HCT116 (cell line): ENCODE measurements at regions not wholly inside any gene's neighbourhood (a gene's known extent, or its start where the extent isn't known, plus 50 kb on each side); places are given as distances from the start of the nearest gene placed in this dataset.

Source experiments
- ATAC-seq: fragments of 200-7000 bp; cut with Tn5 transposase; 2 replicates; pipeline ENCODE4 v1.9.1; 2020; ENCODE audit warnings: mild to moderate bottlenecking, moderate library complexity
- BruUV-seq: library from RNA; stranded (reverse); fragments of 400-500 nt; replicated peaks from 2 replicates; lab custom pipeline; 2021; lab: Mats Ljungman, UMichigan
- CTCF ChIA-PET: fragments of 300-600 bp; sonication (Branson Sonifier 250); formaldehyde crosslinking; loops from one replicate; lab custom pipeline; 2021; ENCODE audit warnings: antibody characterized with exemption; lab: Charles Lee
- POLR2A ChIA-PET: fragments of 300-600, 350-600 bp; sonication (Branson Sonifier 250); formaldehyde crosslinking; loops from one replicate; lab custom pipeline; 2021; ENCODE audit warnings: antibody characterized with exemption; lab: Charles Lee
- RAD21 ChIA-PET, 2 experiments: fragments of 300-600 bp; sonication (Branson Sonifier 250); formaldehyde crosslinking; loops; one replicate each; lab custom pipeline; 2023; ENCODE audit warnings: low total read pairs in 2 of 2; ENCODE audit not compliant: uncharacterized antibody in 2 of 2, unreplicated experiment in 2 of 2, low non-redundant PET in 1 of 2; lab: Charles Lee
- DNase-seq: peaks from one replicate; pipeline ENCODE4 v3.0.0-alpha.2; 2010; ENCODE audit warnings: low read depth, low spot score
- H2AFZ ChIP-seq: fragments of 200-600 bp; shearing (Covaris generic), sonication (generic); 2 replicates; pipeline ENCODE4 v1.6.1; 2017; ENCODE audit warnings: low read depth, mixed run types, mixed read lengths, antibody characterized with exemption, low read length; ENCODE audit not compliant: poor library complexity, severe bottlenecking
- H3K27ac ChIP-seq: 2 replicates; pipeline ENCODE4 v1.5.1; 2012; ENCODE audit warnings: low read depth, low read length
- H3K27me3 ChIP-seq: fragments of 200-600 bp; sonication (generic); 2 replicates; pipeline ENCODE4 v1.6.1; 2016; ENCODE audit warnings: mixed run types, low read length, mixed read lengths; ENCODE audit not compliant: insufficient read depth
- H3K36me3 ChIP-seq, 2 experiments: fragments of 200-500 bp in 1 of 2; fragments of 200-600 bp in 1 of 2; sonication (Bioruptor generic) in 1 of 2; sonication (generic) in 1 of 2; 2 replicates each; pipeline versions ENCODE4 v1.5.1 to v1.6.1; 2014 to 2016; ENCODE audit warnings: low read length in 2 of 2, inconsistent platforms in 1 of 2, mixed read lengths in 1 of 2, mixed run types in 1 of 2; ENCODE audit not compliant: insufficient read depth in 2 of 2, control insufficient read depth in 1 of 2
- H3K4me1 ChIP-seq, 2 experiments: fragments of 200-600 bp in 1 of 2; sonication (generic) in 1 of 2; 2 replicates each; pipeline versions ENCODE4 v1.5.1 to v1.6.1; 2012 to 2017; ENCODE audit warnings: low read length in 2 of 2, inconsistent platforms in 1 of 2, mild to moderate bottlenecking in 1 of 2, mixed read lengths in 1 of 2, mixed run types in 1 of 2, moderate library complexity in 1 of 2; ENCODE audit not compliant: insufficient read depth in 2 of 2, control insufficient read depth in 1 of 2
- H3K4me2 ChIP-seq: fragments of 200-600 bp; sonication (generic); 2 replicates; pipeline ENCODE4 v1.6.1; 2017; ENCODE audit warnings: mixed run types, low read length, mixed read lengths
- H3K4me3 ChIP-seq, 2 experiments: fragments of 200-600 bp in 1 of 2; sonication (generic) in 1 of 2; replicated peaks in 1 of 2; 2 replicates each; pipeline ENCODE4 v1.5.1; 2011 to 2016; ENCODE audit warnings: low read length in 2 of 2, control low read depth in 1 of 2, low read depth in 1 of 2, mild to moderate bottlenecking in 1 of 2, mixed read lengths in 1 of 2, mixed run types in 1 of 2
- H3K79me2 ChIP-seq: fragments of 200-600 bp; sonication (generic); 2 replicates; pipeline ENCODE4 v1.6.1; 2017; ENCODE audit warnings: mild to moderate bottlenecking, mixed run types, low read length, moderate library complexity, mixed read lengths; ENCODE audit not compliant: insufficient read depth
- H3K9ac ChIP-seq: fragments of 200-600 bp; sonication (generic); 2 replicates; pipeline ENCODE4 v1.6.1; 2016; ENCODE audit warnings: low read length, mixed read lengths
- H3K9me2 ChIP-seq: fragments of 200-600 bp; sonication (generic), shearing (Covaris generic); 2 replicates; pipeline ENCODE4 v1.6.1; 2017; ENCODE audit warnings: mixed run types, mild to moderate bottlenecking, moderate library complexity; ENCODE audit not compliant: insufficient read depth
- H3K9me3 ChIP-seq, 2 experiments: fragments of 200-500 bp in 1 of 2; fragments of 200-600 bp in 1 of 2; sonication (Bioruptor generic) in 1 of 2; sonication (generic) in 1 of 2; 2 replicates each; pipeline ENCODE4 v1.6.1; 2014 to 2017; ENCODE audit warnings: low read length in 2 of 2, mixed read lengths in 2 of 2, inconsistent platforms in 1 of 2, low read depth in 1 of 2, mild to moderate bottlenecking in 1 of 2, mixed run types in 1 of 2, moderate library complexity in 1 of 2; ENCODE audit not compliant: control insufficient read depth in 1 of 2, insufficient read depth in 1 of 2
- H4K20me1 ChIP-seq: fragments of 200-600 bp; sonication (generic), shearing (Covaris generic); 2 replicates; pipeline ENCODE4 v1.6.1; 2017; ENCODE audit warnings: mixed run types, mild to moderate bottlenecking, moderate library complexity; ENCODE audit not compliant: insufficient read depth
- CEBPB ChIP-seq: IDR thresholded peaks from 2 replicates; pipeline ENCODE4 v1.6.1; 2012; ENCODE audit warnings: low read depth
- ELF1 ChIP-seq: IDR thresholded peaks from 2 replicates; pipeline ENCODE4 v1.6.1; 2012; ENCODE audit warnings: low read depth, borderline replicate concordance
- EZH2phosphoT487 ChIP-seq: fragments of 200-600 bp; IDR thresholded peaks from 2 replicates; pipeline ENCODE4 v1.6.1; 2018; ENCODE audit warnings: antibody characterized with exemption, borderline replicate concordance
- FOSL1 ChIP-seq: IDR thresholded peaks from 2 replicates; pipeline ENCODE4 v1.6.1; 2012; ENCODE audit warnings: low read depth
- POLR2AphosphoS5 ChIP-seq: IDR thresholded peaks from 2 replicates; pipeline ENCODE4 v1.6.1; 2011; ENCODE audit warnings: mild to moderate bottlenecking, low read depth, low read length, moderate library complexity
- SRF ChIP-seq: IDR thresholded peaks from 2 replicates; pipeline ENCODE4 v1.6.1; 2012; ENCODE audit warnings: low read depth
- intact Hi-C: fragments of 100-400 bp; cut with micrococcal nuclease; formaldehyde crosslinking; loops from 2 replicates; pipeline ENCODE4 v1.10.0; 2022
- TF ChIP-seq, protein P1 (sequence below): IDR thresholded peaks from 2 replicates; pipeline ENCODE4 v1.6.1; 2011; ENCODE audit warnings: mild to moderate bottlenecking, low read length, moderate library complexity; ENCODE audit not compliant: insufficient replicate concordance; ENCODE audit errors: extremely low read depth
- TF ChIP-seq, protein P2 (sequence below), 3 experiments: fragments of 200-600 bp in 1 of 3; sonication (generic) in 1 of 3; IDR thresholded peaks in 2 of 3; conservative IDR thresholded peaks in 1 of 3; 2 replicates each; pipeline ENCODE4 v1.5.1; 2012 to 2017; ENCODE audit warnings: low read depth in 2 of 3, low read length in 2 of 3, antibody characterized with exemption in 1 of 3, borderline replicate concordance in 1 of 3, control low read depth in 1 of 3, mild to moderate bottlenecking in 1 of 3, mixed read lengths in 1 of 3, mixed run types in 1 of 3, moderate library complexity in 1 of 3; ENCODE audit not compliant: insufficient read depth in 1 of 3

DNA sequence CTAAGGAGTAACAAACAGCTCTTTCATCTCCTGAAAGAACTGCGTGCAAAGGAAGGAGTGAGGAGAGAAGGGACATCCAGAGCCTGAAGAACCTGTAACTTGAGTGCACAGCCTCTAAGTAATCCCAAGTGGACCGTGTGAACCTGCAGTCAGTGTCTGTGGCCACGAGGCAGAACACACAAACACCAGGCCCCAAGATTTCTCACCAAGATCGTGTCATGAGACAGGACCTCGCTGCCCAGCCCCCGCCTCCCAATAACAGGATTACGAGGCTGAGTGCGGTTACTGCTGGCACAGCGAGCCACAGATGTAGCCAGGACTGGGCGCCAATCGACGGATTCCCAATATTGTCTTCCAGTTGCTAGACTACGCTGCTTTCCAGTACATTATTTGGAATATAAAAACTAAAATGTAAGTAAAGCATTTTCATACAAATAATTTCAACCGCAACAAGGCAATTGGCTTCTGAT, 101.3 kb upstream of the SLC25A33 start:
- RAD21 ChIA-PET = no interaction called here
- CTCF ChIA-PET = interaction anchor here (1.1 kb wide), 1 partner anchor 148 kb away, joined by 3 read pairs; no protein-coding TSS in a partner anchor
- Histone ChIP-seq H3K4me3 (no peak overlapping the region), H3K4me2 (no peak overlapping the region), H4K20me1 (no peaks in the 10 kb centered on the region), H3K9ac (no peak overlapping the region), H3K27ac (no peak overlapping the region), H3K36me3 (no peaks in the 10 kb centered on the region), H3K27me3 (no peaks in the 10 kb centered on the region), H2AFZ (no peak overlapping the region), H3K79me2 (no peaks in the 10 kb centered on the region), H3K9me3 (no peaks in the 10 kb centered on the region), H3K4me1 (no peaks in the 10 kb centered on the region), H3K9me2 (no peaks in the 10 kb centered on the region)
- intact Hi-C loops = no loop called here
- no TSS peak for BruUV-seq
- ATAC-seq = no peak
- DNase-seq = no peak
- POLR2A ChIA-PET = no interaction called here
- no peak for TF ChIP-seq FOSL1
- no peak for TF ChIP-seq SRF
- no peak for TF ChIP-seq ELF1
- TF ChIP-seq EZH2phosphoT487 = no peak
- TF ChIP-seq POLR2AphosphoS5 = no peak
- TF ChIP-seq, protein P1, sequence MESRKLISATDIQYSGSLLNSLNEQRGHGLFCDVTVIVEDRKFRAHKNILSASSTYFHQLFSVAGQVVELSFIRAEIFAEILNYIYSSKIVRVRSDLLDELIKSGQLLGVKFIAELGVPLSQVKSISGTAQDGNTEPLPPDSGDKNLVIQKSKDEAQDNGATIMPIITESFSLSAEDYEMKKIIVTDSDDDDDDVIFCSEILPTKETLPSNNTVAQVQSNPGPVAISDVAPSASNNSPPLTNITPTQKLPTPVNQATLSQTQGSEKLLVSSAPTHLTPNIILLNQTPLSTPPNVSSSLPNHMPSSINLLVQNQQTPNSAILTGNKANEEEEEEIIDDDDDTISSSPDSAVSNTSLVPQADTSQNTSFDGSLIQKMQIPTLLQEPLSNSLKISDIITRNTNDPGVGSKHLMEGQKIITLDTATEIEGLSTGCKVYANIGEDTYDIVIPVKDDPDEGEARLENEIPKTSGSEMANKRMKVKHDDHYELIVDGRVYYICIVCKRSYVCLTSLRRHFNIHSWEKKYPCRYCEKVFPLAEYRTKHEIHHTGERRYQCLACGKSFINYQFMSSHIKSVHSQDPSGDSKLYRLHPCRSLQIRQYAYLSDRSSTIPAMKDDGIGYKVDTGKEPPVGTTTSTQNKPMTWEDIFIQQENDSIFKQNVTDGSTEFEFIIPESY = no peak
- TF ChIP-seq, protein P2, sequence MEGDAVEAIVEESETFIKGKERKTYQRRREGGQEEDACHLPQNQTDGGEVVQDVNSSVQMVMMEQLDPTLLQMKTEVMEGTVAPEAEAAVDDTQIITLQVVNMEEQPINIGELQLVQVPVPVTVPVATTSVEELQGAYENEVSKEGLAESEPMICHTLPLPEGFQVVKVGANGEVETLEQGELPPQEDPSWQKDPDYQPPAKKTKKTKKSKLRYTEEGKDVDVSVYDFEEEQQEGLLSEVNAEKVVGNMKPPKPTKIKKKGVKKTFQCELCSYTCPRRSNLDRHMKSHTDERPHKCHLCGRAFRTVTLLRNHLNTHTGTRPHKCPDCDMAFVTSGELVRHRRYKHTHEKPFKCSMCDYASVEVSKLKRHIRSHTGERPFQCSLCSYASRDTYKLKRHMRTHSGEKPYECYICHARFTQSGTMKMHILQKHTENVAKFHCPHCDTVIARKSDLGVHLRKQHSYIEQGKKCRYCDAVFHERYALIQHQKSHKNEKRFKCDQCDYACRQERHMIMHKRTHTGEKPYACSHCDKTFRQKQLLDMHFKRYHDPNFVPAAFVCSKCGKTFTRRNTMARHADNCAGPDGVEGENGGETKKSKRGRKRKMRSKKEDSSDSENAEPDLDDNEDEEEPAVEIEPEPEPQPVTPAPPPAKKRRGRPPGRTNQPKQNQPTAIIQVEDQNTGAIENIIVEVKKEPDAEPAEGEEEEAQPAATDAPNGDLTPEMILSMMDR (IDR thresholded peaks at IDR 0.05 in 2 of 3, conservative IDR thresholded peaks at IDR 0.05 in 1 of 3; ENCODE audit: borderline replicate concordance in 1 of 3, insufficient read depth in 1 of 3, low read depth in 2 of 3, low read length in 2 of 3) = no peak
- no peak for TF ChIP-seq CEBPB
